ENCODE measurements at regions not wholly inside any gene's neighbourhood (a gene's known extent, or its start where the extent isn't known, plus 50 kb on each side); places are given as distances from the start of the nearest gene placed in this dataset.

DNA sequence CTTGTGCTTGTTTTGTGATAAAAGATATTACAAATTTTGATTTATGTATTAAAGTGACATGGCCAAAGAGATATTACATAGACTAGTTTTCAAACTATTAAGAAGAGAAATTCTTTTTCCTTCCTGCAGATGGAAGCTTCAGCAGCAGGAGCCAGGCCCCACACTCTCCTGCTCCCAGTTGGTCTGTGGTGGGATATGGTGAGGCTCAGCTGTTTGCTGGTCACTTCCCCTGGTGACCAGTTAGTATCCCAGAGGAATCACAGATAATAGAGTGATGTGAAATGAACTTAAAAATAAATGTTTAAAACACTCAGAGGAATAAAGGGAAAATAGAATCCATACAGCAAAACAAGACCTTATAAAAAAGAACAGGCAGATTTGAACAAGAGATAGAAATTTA is 154.7 kb downstream of the KTN1 start:
- no peak for DNase-seq
- no peaks in the 10 kb centered on the region for H3K27me3 ChIP-seq
- no peak overlapping the region for H3K4me3 ChIP-seq
- H3K36me3 ChIP-seq: no peaks in the 10 kb centered on the region
- no peak overlapping the region for H3K27ac ChIP-seq
- intact Hi-C loops (cut with DNase I; ENCODE audit: low total_unique reads): no loop called here
- TF ChIP-seq EP300 (IDR thresholded peaks at IDR 0.05; ENCODE audit: low read depth): no peak
- TF ChIP-seq, protein P1, sequence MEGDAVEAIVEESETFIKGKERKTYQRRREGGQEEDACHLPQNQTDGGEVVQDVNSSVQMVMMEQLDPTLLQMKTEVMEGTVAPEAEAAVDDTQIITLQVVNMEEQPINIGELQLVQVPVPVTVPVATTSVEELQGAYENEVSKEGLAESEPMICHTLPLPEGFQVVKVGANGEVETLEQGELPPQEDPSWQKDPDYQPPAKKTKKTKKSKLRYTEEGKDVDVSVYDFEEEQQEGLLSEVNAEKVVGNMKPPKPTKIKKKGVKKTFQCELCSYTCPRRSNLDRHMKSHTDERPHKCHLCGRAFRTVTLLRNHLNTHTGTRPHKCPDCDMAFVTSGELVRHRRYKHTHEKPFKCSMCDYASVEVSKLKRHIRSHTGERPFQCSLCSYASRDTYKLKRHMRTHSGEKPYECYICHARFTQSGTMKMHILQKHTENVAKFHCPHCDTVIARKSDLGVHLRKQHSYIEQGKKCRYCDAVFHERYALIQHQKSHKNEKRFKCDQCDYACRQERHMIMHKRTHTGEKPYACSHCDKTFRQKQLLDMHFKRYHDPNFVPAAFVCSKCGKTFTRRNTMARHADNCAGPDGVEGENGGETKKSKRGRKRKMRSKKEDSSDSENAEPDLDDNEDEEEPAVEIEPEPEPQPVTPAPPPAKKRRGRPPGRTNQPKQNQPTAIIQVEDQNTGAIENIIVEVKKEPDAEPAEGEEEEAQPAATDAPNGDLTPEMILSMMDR (IDR thresholded peaks at IDR 0.05): no peak
- no peak for TF ChIP-seq POLR2AphosphoS5 (IDR thresholded peaks at IDR 0.05)
- no peak for TF ChIP-seq POLR2A (IDR thresholded peaks at IDR 0.05)
- H3K4me1 ChIP-seq: peaks cover 0 to 15% (median 0%) of the 10 kb centered on the region in 4 donors
- H3K9me3 ChIP-seq: no peaks in the 10 kb centered on the region
- in situ Hi-C loops (cut with MboI; ENCODE audit: low pct_ligation_motif_present in 1 of 4, low pct_unique_long_range_greater_than_20kb in 1 of 4, low sequenced_read_pairs in 3 of 4): no loop called here

DNA sequence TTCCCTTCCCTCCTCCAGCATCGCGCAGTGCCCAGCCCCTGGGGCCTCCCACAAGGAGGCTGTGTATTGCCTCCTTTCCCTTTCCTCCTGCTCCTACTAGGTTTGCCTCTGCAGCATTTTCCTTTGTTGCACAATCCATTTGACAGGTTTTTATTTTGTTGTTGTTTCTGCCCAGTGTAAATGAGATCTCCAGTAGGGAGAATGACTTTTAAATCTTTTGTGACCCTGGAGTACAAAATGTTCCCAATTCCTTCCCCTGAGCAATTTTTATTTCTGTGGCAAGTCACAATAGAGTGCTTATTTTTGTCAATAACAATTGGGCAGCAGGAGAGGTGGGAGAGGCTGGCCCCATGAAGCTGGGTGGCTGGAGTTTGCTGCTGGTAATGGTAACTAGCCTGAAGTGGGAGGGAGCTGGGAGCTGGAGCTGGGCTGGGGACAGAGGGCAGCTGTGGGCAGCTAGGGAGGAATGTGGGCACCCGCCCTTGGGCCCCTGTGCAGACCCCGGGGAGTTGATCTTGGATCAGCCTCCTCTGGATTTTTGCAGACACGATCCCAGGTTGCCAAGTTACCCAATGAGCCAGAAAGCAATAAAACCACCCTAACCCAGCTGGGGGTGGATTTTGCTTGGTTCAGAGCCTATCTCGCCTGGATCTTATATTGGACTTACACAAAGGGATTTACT is 160.1 kb downstream of the KTN1 start:
- intact Hi-C loops (cut with DNase I; ENCODE audit: low total_unique reads): no loop called here
- H3K9me3 ChIP-seq: no peaks in the 10 kb centered on the region
- H3K36me3 ChIP-seq: no peaks in the 10 kb centered on the region
- DNase-seq: no peak
- H3K27ac ChIP-seq: no peak overlapping the region
- WGBS, 2 donors (ENCODE audit: low coverage in 1 of 2): 56% methylated on average over 6 of the region's 6 CpGs; no CpG with 5 or more reads in 1 of the 2 donors
- TF ChIP-seq, protein P1 (IDR thresholded peaks at IDR 0.05): no peak
- TF ChIP-seq EP300 (IDR thresholded peaks at IDR 0.05; ENCODE audit: low read depth) (no peak), POLR2AphosphoS5 (IDR thresholded peaks at IDR 0.05) (no peak), POLR2A (IDR thresholded peaks at IDR 0.05) (no peak)
- H3K4me3 ChIP-seq: no peak overlapping the region
- H3K4me1 ChIP-seq: no peaks in the 10 kb centered on the region
- H3K27me3 ChIP-seq: no peaks in the 10 kb centered on the region
- in situ Hi-C loops (cut with MboI; ENCODE audit: low pct_ligation_motif_present in 1 of 4, low pct_unique_long_range_greater_than_20kb in 1 of 4, low sequenced_read_pairs in 3 of 4): no loop called here

DNA sequence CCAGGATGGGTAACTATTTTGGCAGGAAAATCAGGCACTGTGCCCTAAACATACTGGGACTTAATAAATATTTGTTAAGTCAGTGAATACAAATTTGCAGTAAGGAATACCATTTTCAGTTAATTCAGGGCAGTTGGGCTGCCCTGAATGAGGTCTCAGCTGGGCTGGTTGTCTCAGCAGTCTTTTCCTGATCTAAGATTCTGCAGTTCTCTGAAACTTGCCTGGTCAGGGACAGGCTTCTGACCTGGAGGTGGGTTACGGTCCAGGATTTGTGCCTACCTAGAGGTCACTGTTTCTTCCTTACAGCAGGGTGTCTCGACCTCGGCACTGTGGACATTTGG is 160.6 kb downstream of the KTN1 start:
- H3K4me3 ChIP-seq: no peak overlapping the region
- H3K4me1 ChIP-seq: no peaks in the 10 kb centered on the region
- no peaks in the 10 kb centered on the region for H3K27me3 ChIP-seq
- intact Hi-C loops (cut with DNase I; ENCODE audit: low total_unique reads): no loop called here
- TF ChIP-seq EP300 (IDR thresholded peaks at IDR 0.05; ENCODE audit: low read depth) (no peak), POLR2A (IDR thresholded peaks at IDR 0.05) (no peak), POLR2AphosphoS5 (IDR thresholded peaks at IDR 0.05) (no peak)
- TF ChIP-seq, protein P1 (IDR thresholded peaks at IDR 0.05): no peak
- in situ Hi-C loops (cut with MboI; ENCODE audit: low pct_ligation_motif_present in 1 of 4, low pct_unique_long_range_greater_than_20kb in 1 of 4, low sequenced_read_pairs in 3 of 4): no loop called here
- no peak overlapping the region for H3K27ac ChIP-seq
- no peak for DNase-seq
- no peaks in the 10 kb centered on the region for H3K36me3 ChIP-seq
- H3K9me3 ChIP-seq: no peaks in the 10 kb centered on the region
- WGBS, 2 donors (ENCODE audit: low coverage in 1 of 2): 86% methylated on average over 3 of the region's 3 CpGs; no CpG with 5 or more reads in 1 of the 2 donors

DNA sequence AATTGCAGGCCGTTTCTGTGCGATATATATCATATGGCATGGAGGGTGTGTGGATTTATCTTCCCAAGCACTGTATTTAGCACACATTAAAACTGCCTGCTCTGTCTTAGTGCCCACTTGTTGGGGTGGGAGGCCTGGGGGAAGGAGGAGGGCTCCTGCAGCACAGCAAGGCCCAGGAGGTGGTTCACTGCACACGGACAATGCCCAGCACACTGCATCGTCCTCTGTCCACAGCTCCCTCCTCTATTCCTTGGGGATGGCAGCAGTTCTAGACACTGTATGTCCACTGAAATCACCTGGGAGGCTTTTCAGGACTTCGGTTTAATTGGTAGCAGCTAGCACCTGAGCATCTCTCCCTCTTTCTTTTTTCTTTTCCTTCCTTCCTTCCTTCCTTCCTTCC is 161.2 kb downstream of the KTN1 start:
- Histone ChIP-seq H3K4me1 (no peaks in the 10 kb centered on the region), H3K9me3 (no peaks in the 10 kb centered on the region), H3K4me3 (no peak overlapping the region), H3K36me3 (no peaks in the 10 kb centered on the region), H3K27me3 (no peaks in the 10 kb centered on the region), H3K27ac (no peak overlapping the region)
- intact Hi-C loops (cut with DNase I; ENCODE audit: low total_unique reads): no loop called here
- 83 to 86% methylated on average over 1 to 5 of the region's 5 CpGs for WGBS, 2 donors (ENCODE audit: low coverage in 1 of 2)
- in situ Hi-C loops (cut with MboI; ENCODE audit: low pct_ligation_motif_present in 1 of 4, low pct_unique_long_range_greater_than_20kb in 1 of 4, low sequenced_read_pairs in 3 of 4): no loop called here
- DNase-seq: no peak
- TF ChIP-seq POLR2A (IDR thresholded peaks at IDR 0.05) (no peak), EP300 (IDR thresholded peaks at IDR 0.05; ENCODE audit: low read depth) (no peak), POLR2AphosphoS5 (IDR thresholded peaks at IDR 0.05) (no peak)
- TF ChIP-seq, protein P1 (IDR thresholded peaks at IDR 0.05): no peak
